ENCODE measurements at regions not wholly inside any gene's neighbourhood (a gene's known extent, or its start where the extent isn't known, plus 50 kb on each side); places are given as distances from the start of the nearest gene placed in this dataset.

DNA sequence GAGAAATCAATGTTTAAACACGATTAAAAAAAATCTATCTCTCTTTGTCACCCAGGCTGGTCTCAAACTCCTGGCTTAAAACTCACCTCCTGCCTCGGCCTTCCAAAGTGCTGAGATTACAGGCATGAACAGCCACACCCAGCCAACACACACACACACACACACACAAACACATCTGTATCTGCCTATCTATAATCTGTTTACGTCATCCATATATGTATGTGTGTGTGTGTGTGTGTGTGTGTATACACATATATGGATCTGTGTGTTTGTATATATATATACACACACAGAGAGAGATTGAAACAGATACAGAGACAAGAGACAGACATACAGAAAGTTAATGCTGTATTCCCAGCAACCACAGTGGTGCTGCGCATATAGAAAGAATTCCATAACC lies 497.1 kb downstream of the DSC3 start:
- TF ChIP-seq CTCF (IDR thresholded peaks at IDR 0.05; ENCODE audit: poor library complexity) (no peak), EZH2 (IDR thresholded peaks at IDR 0.05; ENCODE audit: borderline replicate concordance) (no peak)

Data from hepatocyte (in vitro differentiated cells).